ENCODE measurements at regions not wholly inside any gene's neighbourhood (a gene's known extent, or its start where the extent isn't known, plus 50 kb on each side); places are given as distances from the start of the nearest gene placed in this dataset.

DNA sequence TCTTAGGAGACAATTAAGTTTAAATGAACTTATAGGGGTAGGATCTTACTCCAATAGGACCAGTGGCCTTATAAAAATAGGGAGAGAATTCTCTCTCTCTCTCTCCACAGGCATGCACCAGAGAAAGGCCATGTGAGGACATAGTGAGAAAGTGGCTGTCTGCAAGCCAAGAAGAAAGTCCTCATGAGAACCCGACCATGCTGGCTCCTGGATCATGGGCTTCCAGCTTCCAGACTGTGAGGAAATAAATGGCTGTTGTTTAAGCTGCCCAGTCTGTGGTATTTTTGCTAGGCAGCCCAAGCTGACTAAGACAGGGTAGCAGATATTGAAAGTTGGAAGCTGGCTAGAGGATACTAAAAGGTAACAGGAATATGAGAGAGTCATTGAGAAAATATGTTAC, 454.0 kb downstream of the NBAS start:
- DNase-seq: no peak

DNA sequence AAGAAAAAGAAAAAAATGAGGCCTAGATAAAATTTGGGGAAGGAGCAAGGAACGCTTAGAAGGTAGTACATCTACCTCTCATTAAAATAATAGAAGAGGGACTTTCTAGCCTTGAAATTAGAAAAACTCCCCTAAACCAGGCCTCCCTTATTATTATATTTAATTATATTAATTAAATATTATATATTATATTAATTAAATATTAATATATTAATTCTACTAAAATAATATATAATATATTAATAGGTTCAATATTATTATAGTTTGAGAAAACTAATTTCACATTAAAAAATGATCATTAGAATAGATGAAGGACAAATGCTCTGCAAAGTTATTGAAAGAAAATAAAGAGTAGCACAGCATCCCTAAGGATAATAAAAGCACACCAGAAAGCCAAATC, 449.4 kb downstream of the NBAS start:
- DNase-seq: no peak

DNA sequence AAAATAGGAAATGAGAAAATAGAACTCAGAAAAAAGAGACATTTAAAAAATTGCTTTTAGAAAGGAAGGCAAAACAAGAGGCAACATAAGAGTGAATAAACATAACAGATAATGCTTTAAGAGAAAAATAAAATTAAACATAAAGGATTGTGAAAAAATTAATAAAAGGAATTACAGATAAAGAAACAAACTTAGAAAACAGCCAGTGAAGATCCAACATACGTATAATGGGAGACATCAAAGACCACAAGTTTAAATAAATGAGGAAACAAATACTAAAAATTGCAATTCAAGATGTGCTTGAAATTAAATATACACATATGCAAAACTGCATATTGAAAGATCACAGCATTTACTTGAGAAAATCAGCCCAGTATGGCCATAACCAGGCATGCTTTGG, 448.9 kb downstream of the NBAS start:
- DNase-seq: no peak

DNA sequence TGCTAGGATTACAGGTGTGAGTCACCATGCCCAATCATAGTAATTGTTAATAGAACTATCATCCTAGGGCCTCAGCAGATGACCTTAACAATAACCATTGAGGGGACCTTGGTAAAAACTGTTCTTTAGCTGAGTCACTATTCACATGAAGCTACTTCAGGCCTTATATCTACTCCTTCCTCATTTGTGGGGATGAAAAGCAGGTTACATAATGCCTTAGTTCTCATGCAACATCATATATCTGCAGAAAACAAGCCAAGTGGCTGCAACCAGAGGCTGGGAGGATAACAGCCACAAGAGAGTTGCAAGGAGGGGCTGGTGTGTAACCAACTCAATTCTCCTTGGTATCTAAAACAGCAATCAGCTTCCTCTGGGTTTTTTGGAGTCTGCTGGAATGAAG, 445.4 kb downstream of the NBAS start:
- no peak for DNase-seq

DNA sequence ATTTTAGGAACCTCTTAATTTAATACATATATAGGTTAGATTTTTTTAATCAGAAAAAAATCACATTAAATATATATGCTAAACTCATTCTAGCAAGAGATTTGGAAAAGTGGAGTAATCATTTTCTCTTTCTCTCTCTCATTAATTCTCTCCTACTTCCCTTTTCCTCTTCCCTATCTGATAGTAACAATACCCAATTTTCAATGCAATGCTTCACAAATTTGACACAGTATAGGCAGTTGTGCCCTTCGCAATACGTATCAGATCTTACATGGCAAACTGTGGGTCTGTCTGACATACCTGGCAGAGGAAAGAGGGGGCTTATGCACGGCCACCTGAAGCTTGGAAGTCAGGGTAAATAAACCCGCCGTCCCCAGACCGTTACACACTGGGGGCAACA, 444.3 kb downstream of the NBAS start:
- DNase-seq: no peak

Data from stimulated activated CD8-positive, alpha-beta memory T cell treated with anti-CD3 and anti-CD28 coated beads, Interleukin-4, amount 100 ng/mL, for 48 hours (primary cell).